Fibroblast of the aortic adventitia (primary cell): ENCODE measurements at regions not wholly inside any gene's neighbourhood (a gene's known extent, or its start where the extent isn't known, plus 50 kb on each side); places are given as distances from the start of the nearest gene placed in this dataset.

ENCODE experiments used
- DNase-seq: peaks from one replicate; pipeline ENCODE4 v3.0.0-alpha.2; 2010; ENCODE audit warnings: low read depth
- H3K4me3 ChIP-seq: 2 replicates; pipeline ENCODE4 v1.5.1; 2011; ENCODE audit warnings: low read depth, mild to moderate bottlenecking, control low read depth, low read length, moderate library complexity
- CTCF ChIP-seq: IDR thresholded peaks from 2 replicates; pipeline ENCODE4 v1.5.1; 2011; ENCODE audit warnings: mild to moderate bottlenecking, low read length, control low read depth, inconsistent platforms; ENCODE audit not compliant: insufficient read depth

GRCh38 chr6:90446164-90446563, 140.7 kb downstream of the MAP3K7 start:
- DNase-seq, result no peak

GRCh38 chr6:90445533-90446108, 141.3 kb downstream of the MAP3K7 start:
- no peak overlapping the region for H3K4me3 ChIP-seq
- no peak for DNase-seq
- no peak for TF ChIP-seq CTCF

More at GRCh38 chr6:90446164-90446563, 140.7 kb downstream of the MAP3K7 start:
- no peak overlapping the region for H3K4me3 ChIP-seq
- no peak for TF ChIP-seq CTCF

- no peak for DNase-seq
- no peak for TF ChIP-seq CTCF
These were observed 142.6 kb downstream of the MAP3K7 start for GRCh38 chr6:90444160-90444714.

GRCh38 chr6:90442366-90442765, 144.5 kb downstream of the MAP3K7 start:
- DNase-seq, result peak; percentile 42
- TF ChIP-seq CTCF, result no peak
- H3K4me3 ChIP-seq, result no peak overlapping the region

More at GRCh38 chr6:90444160-90444714, 142.6 kb downstream of the MAP3K7 start:
- no peak overlapping the region for H3K4me3 ChIP-seq

GRCh38 chr6:90440586-90441283, 144.1 kb upstream of the BACH2 start:
- TF ChIP-seq CTCF, result no peak
- DNase-seq, result no peak
- H3K4me3 ChIP-seq, result no peak overlapping the region

- no peak for TF ChIP-seq CTCF
- DNase-seq, result no peak
- H3K4me3 ChIP-seq, result no peak overlapping the region
These were observed 142.9 kb upstream of the BACH2 start for GRCh38 chr6:90439586-90439985.
